ENCODE measurements at regions not wholly inside any gene's neighbourhood (a gene's known extent, or its start where the extent isn't known, plus 50 kb on each side); places are given as distances from the start of the nearest gene placed in this dataset.

DNA sequence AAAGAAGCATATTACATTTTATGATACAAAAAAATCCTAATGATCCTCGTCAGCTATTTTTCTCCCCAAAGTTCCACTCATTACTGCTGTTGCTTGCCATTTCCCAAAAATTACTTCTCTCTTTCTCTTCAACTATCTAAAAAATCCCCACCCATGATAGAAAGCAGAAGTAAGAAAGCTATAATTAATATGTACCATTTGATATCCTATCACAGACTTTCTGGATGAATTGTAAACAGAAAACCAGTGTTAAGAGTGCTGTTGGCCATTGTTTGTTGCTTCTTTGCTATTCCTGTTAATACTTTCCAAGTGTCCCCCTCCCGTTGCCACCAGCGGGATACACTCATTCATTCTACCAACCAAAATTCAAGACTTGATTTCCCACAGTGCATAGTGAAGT lies 136.3 kb upstream of the SMARCA2 start:
- intact Hi-C loops (cut with DNase I) = no loop called here
- Histone ChIP-seq H3K27me3 (ENCODE audit: insufficient read depth in 3 of 3, low read length in 2 of 3) (no peaks in the 10 kb centered on the region), H3K36me3 (ENCODE audit: insufficient read depth in 1 of 2, low read depth in 1 of 2) (no peaks in the 10 kb centered on the region), H3K4me3 (no peak overlapping the region), H3K4me1 (no peaks in the 10 kb centered on the region), H3K27ac (no peak overlapping the region), H3K9me3 (no peaks in the 10 kb centered on the region)
- TF ChIP-seq, protein P1, sequence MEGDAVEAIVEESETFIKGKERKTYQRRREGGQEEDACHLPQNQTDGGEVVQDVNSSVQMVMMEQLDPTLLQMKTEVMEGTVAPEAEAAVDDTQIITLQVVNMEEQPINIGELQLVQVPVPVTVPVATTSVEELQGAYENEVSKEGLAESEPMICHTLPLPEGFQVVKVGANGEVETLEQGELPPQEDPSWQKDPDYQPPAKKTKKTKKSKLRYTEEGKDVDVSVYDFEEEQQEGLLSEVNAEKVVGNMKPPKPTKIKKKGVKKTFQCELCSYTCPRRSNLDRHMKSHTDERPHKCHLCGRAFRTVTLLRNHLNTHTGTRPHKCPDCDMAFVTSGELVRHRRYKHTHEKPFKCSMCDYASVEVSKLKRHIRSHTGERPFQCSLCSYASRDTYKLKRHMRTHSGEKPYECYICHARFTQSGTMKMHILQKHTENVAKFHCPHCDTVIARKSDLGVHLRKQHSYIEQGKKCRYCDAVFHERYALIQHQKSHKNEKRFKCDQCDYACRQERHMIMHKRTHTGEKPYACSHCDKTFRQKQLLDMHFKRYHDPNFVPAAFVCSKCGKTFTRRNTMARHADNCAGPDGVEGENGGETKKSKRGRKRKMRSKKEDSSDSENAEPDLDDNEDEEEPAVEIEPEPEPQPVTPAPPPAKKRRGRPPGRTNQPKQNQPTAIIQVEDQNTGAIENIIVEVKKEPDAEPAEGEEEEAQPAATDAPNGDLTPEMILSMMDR (IDR thresholded peaks at IDR 0.05) = no peak
- no peak for DNase-seq
- 76 to 94% (median 92%) methylated on average over 3 of the region's 3 CpGs for WGBS, 3 donors
- no peak for ATAC-seq

DNA sequence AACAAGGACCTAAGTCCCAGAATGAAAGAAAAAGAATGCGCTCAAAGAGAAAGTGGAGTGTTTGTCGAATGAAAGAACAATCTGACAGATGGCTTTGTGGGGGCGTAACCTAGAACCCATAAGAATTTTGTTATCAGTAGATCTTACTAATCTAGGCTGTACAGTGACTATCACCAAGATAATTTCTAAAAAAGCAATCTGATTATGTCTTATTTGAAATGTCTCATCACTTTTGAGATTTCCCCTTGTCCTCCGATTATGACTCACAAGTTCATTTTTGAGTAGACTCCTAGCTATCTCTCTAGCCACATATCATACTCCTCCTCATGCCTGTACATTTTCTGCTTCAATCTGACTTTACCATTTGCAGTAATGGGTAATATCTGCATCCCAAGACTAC lies 135.6 kb upstream of the SMARCA2 start:
- no peaks in the 10 kb centered on the region for H3K27me3 ChIP-seq (ENCODE audit: insufficient read depth in 3 of 3, low read length in 2 of 3)
- H3K4me3 ChIP-seq = no peak overlapping the region
- DNase-seq = no peak
- no peak overlapping the region for H3K27ac ChIP-seq
- no peaks in the 10 kb centered on the region for H3K36me3 ChIP-seq (ENCODE audit: insufficient read depth in 1 of 2, low read depth in 1 of 2)
- 94 to 97% (median 95%) methylated on average over 4 of the region's 4 CpGs for WGBS, 3 donors
- ATAC-seq = no peak
- no peaks in the 10 kb centered on the region for H3K4me1 ChIP-seq
- no peaks in the 10 kb centered on the region for H3K9me3 ChIP-seq
- TF ChIP-seq, protein P1 (IDR thresholded peaks at IDR 0.05) = no peak
- intact Hi-C loops (cut with DNase I) = no loop called here

DNA sequence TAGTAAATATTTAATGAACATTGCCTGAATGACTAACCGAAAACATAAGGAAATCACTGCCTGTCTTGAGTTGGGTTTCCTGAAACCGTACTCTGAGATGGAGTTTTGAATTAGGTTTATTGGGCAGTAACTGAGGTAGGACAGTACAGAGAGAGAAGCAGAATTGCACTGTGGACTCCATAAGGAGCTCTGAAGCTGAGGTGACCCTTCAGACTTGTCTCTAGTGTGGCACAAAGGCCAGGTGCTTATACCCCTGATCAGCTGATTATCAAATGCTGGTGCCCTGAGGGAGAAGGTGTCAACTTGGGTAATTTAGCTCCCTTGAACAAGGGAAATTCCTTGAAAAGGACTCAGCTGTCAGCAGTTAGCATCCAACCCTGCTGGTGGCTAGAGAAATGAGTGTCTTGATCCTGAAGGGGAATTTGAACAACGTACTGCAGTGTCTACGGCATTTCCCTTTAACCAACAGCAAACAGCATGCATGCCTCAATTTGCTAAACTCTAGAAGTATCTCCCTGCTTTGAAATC lies 135.0 kb upstream of the SMARCA2 start:
- no peak for DNase-seq
- no peak for ATAC-seq
- H3K4me1 ChIP-seq = no peaks in the 10 kb centered on the region
- no peaks in the 10 kb centered on the region for H3K9me3 ChIP-seq
- no peaks in the 10 kb centered on the region for H3K27me3 ChIP-seq (ENCODE audit: insufficient read depth in 3 of 3, low read length in 2 of 3)
- WGBS, 3 donors = 90 to 92% (median 92%) methylated on average over 4 of the region's 4 CpGs
- no peak overlapping the region for H3K4me3 ChIP-seq
- TF ChIP-seq, protein P1 (IDR thresholded peaks at IDR 0.05) = no peak
- H3K27ac ChIP-seq = no peak overlapping the region
- H3K36me3 ChIP-seq (ENCODE audit: insufficient read depth in 1 of 2, low read depth in 1 of 2) = no peaks in the 10 kb centered on the region
- intact Hi-C loops (cut with DNase I) = no loop called here

DNA sequence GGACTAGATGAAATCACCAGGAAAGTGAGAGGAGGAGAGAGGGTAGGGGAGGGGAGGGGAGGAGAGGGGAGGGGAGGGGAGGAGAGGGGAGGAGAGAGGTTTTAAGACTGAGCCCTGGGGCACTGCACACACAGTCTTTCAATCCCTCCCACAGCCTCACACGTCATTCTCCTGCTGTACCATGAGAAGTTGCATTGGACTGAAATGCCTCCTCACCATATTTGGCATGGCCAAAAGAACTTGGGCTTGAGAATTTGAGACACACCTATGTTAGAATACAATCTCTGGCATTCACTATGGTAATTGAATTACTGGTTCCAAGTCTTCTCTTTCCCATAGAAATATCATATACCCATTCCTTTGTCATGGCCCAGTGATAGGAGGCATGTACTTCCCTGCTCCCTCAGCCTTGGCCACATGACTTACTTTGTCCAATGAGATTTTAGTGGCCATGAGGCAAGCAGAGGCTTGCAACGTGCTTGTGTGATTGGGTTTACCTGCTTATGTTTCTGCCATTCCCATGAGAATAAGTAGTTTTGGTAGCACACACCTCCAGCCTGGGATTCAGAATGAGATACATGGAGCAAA lies 133.3 kb upstream of the SMARCA2 start:
- 50 to 73% (median 54%) methylated on average over 2 of the region's 2 CpGs for WGBS, 3 donors
- no peak overlapping the region for H3K4me3 ChIP-seq
- intact Hi-C loops (cut with DNase I) = no loop called here
- no peaks in the 10 kb centered on the region for H3K4me1 ChIP-seq
- DNase-seq (no peak), ATAC-seq (no peak)
- TF ChIP-seq, protein P1 (IDR thresholded peaks at IDR 0.05) = no peak
- no peaks in the 10 kb centered on the region for H3K36me3 ChIP-seq (ENCODE audit: insufficient read depth in 1 of 2, low read depth in 1 of 2)
- no peak overlapping the region for H3K27ac ChIP-seq
- no peaks in the 10 kb centered on the region for H3K27me3 ChIP-seq (ENCODE audit: insufficient read depth in 3 of 3, low read length in 2 of 3)
- no peaks in the 10 kb centered on the region for H3K9me3 ChIP-seq
